Activated T-helper 1 cell treated with anti-CD3 and anti-CD28 coated beads, Interleukin-12 subunit alpha, Interleukin-12 subunit beta, Interleukin-2, Interleukin-4 antibody, amounts not matched to agents 30 ng/mL and 10 ng/mL and 1 ng/mL, durations not matched to agents 14 hours and 24 hours and 36 hours (primary cell): ENCODE measurements at regions not wholly inside any gene's neighbourhood (a gene's known extent, or its start where the extent isn't known, plus 50 kb on each side); places are given as distances from the start of the nearest gene placed in this dataset.

Experiments used
- DNase-seq: peaks from one replicate; pipeline ENCODE4 v3.0.0; 2021; ENCODE audit warnings: low spot score
- H3K27ac Mint-ChIP-seq: one replicate; pipeline ENCODE4 v1.8.0; 2021; ENCODE audit warnings: mild to moderate bottlenecking, mixed read lengths
- H3K27me3 Mint-ChIP-seq: one replicate; pipeline ENCODE4 v1.8.0; 2022; ENCODE audit warnings: mild to moderate bottlenecking, moderate library complexity, mixed read lengths; ENCODE audit not compliant: insufficient read depth
- H3K36me3 Mint-ChIP-seq: one replicate; pipeline ENCODE4 v1.8.0; 2021; ENCODE audit warnings: low read depth, mixed read lengths
- H3K4me1 Mint-ChIP-seq: one replicate; pipeline ENCODE4 v1.8.0; 2021; ENCODE audit warnings: low read depth, mixed read lengths
- H3K4me3 Mint-ChIP-seq: one replicate; pipeline ENCODE4 v1.8.0; 2021; ENCODE audit warnings: mild to moderate bottlenecking, moderate library complexity, mixed read lengths
- H3K9me3 Mint-ChIP-seq: one replicate; pipeline ENCODE4 v1.8.0; 2021; ENCODE audit warnings: mixed read lengths
- intact Hi-C: fragments of 100-400 bp; cut with micrococcal nuclease; formaldehyde crosslinking; loops from one replicate; pipeline ENCODE4 v1.15.1; 2024

DNA sequence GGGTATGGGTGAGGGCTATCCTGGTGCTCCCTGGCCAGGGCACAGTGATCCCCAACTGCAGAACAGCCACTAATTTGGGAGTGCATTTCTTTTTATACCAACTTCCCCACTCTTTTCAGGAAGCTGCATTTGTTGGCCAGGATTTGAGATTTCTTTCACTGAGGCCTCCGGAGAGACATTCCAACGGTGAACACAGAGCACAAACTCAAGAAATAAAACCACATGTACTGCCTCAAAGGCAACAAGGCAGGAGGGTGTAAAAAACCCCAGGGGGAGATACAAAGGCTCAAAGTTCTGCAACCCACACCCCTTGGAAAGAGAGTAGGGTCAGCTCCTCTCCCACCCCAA, 65.3 kb downstream of the CPN2 start:
- no peak for DNase-seq

DNA sequence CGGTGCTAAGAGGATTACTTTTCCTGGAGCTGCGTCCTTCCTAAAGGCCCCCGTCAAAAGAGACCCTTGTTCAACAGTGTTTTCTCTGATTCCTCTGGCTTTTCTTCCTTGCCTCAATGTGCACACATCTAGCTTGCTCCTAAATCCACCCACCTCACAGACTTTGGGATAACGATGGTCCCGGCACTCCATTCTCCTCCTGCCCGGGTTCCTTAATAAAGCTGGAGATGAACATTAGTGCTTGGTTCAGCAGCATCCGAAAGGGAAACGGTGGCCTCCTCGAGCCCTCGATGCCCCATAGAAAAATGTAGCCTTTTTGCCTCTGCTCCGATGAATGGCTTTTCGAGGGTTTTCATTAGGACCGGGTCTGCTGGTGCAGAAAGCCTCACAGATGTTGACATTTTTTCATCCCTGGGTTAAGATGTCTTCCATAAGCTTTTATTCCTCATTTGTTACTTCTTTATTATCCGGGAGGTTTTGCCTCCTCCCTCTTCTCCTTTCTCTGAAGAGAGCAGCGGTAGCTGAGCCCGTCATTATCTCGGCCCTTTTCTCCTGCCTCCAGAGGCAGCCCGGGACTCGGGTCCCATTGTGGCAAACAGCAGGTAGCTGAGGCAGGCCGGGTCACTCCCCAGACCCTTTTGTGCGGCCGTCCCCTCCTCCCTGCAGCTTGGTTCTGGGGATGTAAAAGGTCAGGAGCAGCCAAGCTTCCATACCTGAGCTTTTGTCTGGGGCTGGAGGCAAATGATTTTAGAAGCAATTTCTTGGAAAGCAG, 64.6 kb downstream of the CPN2 start:
- DNase-seq = no peak
- peaks cover 21% of the 10 kb centered on the region for H3K27me3 Mint-ChIP-seq
- H3K4me3 Mint-ChIP-seq = no peak overlapping the region
- no peak overlapping the region for H3K27ac Mint-ChIP-seq
- intact Hi-C loops = no loop called here
- peaks cover 11% of the 10 kb centered on the region for H3K9me3 Mint-ChIP-seq
- no peaks in the 10 kb centered on the region for H3K4me1 Mint-ChIP-seq
- peaks cover 6% of the 10 kb centered on the region for H3K36me3 Mint-ChIP-seq

More for the DNA sequence above, 65.3 kb downstream of the CPN2 start:
- peaks cover 19% of the 10 kb centered on the region for H3K27me3 Mint-ChIP-seq
- H3K4me1 Mint-ChIP-seq = no peaks in the 10 kb centered on the region
- H3K36me3 Mint-ChIP-seq = peaks cover 4% of the 10 kb centered on the region
- H3K27ac Mint-ChIP-seq = no peak overlapping the region
- H3K4me3 Mint-ChIP-seq = no peak overlapping the region
- H3K9me3 Mint-ChIP-seq = peaks cover 5% of the 10 kb centered on the region
- intact Hi-C loops = no loop called here

- Mint-ChIP-seq H3K9me3 (peaks cover 15% of the 10 kb centered on the region), H3K4me3 (no peak overlapping the region), H3K27ac (no peak overlapping the region), H3K27me3 (peaks cover 22% of the 10 kb centered on the region), H3K36me3 (peaks cover 9% of the 10 kb centered on the region), H3K4me1 (peaks cover under 1% of the 10 kb centered on the region)
- intact Hi-C loops = no loop called here
- no peak for DNase-seq
Observed at GRCh38 chr3:194287374-194287773, 63.8 kb downstream of the CPN2 start.

DNA sequence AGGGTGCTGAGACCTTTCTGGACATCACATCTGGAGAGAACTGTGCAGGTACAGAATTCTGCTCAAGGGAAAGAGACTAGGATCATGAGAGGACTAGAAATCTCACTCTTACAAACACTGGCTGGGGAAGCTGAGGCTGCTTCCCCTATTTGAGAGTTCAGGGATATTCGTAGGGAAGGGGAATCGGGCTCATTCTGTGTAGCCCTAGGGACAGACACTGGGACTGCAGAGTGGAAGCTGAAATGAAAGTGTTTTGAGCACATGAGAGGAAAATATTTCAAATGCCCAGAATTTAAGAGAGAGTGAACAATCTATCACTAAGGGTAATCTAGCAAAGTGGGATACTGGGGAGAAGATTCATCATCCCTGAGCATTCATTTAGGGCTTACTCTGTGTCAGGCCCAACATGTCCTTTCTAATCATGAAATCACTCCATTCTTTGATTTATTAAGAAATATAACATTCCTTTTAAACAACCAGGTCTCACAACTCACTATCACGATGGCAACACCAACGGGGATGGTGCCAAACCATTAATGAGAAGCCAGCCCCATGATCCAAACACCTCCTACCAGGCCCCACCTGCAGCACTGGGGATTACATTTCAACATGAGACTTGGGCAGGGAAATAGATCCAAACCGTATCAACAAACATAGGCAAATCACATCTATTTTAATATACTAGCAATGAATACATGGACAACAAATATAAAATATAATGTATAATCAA, 63.0 kb downstream of the CPN2 start:
- Mint-ChIP-seq H3K36me3 (peaks cover 11% of the 10 kb centered on the region), H3K9me3 (peaks cover 17% of the 10 kb centered on the region), H3K27me3 (peaks cover 28% of the 10 kb centered on the region), H3K27ac (no peak overlapping the region), H3K4me1 (peaks cover 6% of the 10 kb centered on the region), H3K4me3 (no peak overlapping the region)
- intact Hi-C loops = no loop called here
- no peak for DNase-seq
